Heart left ventricle (tissue), 13 donors: ENCODE measurements at regions not wholly inside any gene's neighbourhood (a gene's known extent, or its start where the extent isn't known, plus 50 kb on each side); places are given as distances from the start of the nearest gene placed in this dataset.

Source experiments
- POLR2A ChIP-seq, 2 donors: fragments of 450-650 bp; IDR thresholded peaks; one replicate each; pipeline ENCODE4 v1.6.1; 2017; ENCODE audit warnings: antibody characterized with exemption in 2 of 2, mild to moderate bottlenecking in 2 of 2, moderate library complexity in 2 of 2
- TF ChIP-seq, protein P1 (sequence below), 12 donors: fragments of 200-600 bp; sonication (generic) in 4 of 12; IDR thresholded peaks; one replicate each; pipeline versions ENCODE4 v1.5.0 to v1.8.0; 2018 to 2022; ENCODE audit warnings: antibody characterized with exemption in 12 of 12, mild to moderate bottlenecking in 5 of 12
- donor health status: ischemic (EF 13 %, LVEDD 7.1; RV severe dilation, severe dysfunction).
- donor health status: DM: no; HTN: yes; CAD: no.
- donor health status: DM: no; HTN: no; CAD: no.
- donor health status: ischemic (EF 25% LVEDD 6.9; RV normal size, moderate dysfunction).
- donor health status: ischemic (EF 25% LVEDD 5.7; RV mildly dilated, moderate dysfunction).
- donor health status: ischemic (EF 35%, LVEDD 5.7; RV mildly dilated, moderate dysfunction).
- donor health status: nonischemic (EF 11% LVEDD 7.7; RV severe dilation, severe dysfunction).
- donor health status: DM: yes; HTN: yes; CAD: no.
- donor health status: PGD.
- donor health status: ischemic (EF 29% LVEDD 5.4; RV normal size, mild dysfunction).
- donor health status: nonischemic (EF 23%, LVEDD 6.1; RV moderate dilation, normal function).

DNA sequence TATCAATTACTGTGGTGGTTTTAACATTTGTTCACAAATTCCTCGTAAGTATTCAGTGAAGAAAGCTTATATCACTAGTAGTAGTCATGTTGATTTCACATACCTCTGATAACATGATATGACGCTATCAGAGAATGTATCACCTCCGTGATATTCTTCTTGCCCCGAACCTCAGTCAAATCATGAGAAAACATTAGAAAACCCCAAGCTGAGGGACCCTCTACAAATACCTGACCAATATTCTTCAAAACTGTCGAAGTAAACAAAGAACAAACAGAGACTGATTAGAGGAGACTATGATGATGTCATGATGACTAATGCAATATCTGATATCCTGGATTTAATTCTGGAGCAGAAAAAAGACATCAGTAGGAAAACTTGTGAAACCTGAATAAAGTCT is 85.6 kb upstream of the SPOPL start:
- no peak for TF ChIP-seq POLR2A (IDR thresholded peaks at IDR 0.05)
- TF ChIP-seq, protein P1, sequence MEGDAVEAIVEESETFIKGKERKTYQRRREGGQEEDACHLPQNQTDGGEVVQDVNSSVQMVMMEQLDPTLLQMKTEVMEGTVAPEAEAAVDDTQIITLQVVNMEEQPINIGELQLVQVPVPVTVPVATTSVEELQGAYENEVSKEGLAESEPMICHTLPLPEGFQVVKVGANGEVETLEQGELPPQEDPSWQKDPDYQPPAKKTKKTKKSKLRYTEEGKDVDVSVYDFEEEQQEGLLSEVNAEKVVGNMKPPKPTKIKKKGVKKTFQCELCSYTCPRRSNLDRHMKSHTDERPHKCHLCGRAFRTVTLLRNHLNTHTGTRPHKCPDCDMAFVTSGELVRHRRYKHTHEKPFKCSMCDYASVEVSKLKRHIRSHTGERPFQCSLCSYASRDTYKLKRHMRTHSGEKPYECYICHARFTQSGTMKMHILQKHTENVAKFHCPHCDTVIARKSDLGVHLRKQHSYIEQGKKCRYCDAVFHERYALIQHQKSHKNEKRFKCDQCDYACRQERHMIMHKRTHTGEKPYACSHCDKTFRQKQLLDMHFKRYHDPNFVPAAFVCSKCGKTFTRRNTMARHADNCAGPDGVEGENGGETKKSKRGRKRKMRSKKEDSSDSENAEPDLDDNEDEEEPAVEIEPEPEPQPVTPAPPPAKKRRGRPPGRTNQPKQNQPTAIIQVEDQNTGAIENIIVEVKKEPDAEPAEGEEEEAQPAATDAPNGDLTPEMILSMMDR (IDR thresholded peaks at IDR 0.05): no peak
